Body of pancreas (tissue), 4 donors: ENCODE measurements at regions not wholly inside any gene's neighbourhood (a gene's known extent, or its start where the extent isn't known, plus 50 kb on each side); places are given as distances from the start of the nearest gene placed in this dataset.

Experiments
- CTCF ChIP-seq, 7 experiments: fragments of 450-650 bp in 4 of 7; fragments of 200-600 bp in 3 of 7; sonication (generic) in 3 of 7; IDR thresholded peaks; one replicate each; pipeline ENCODE4 v1.5.1; 2016 to 2019; ENCODE audit warnings: antibody characterized with exemption in 7 of 7
- POLR2A ChIP-seq, 3 donors: fragments of 450-650 bp; IDR thresholded peaks; one replicate each; pipeline ENCODE4 v1.6.1; 2016; ENCODE audit warnings: antibody characterized with exemption in 3 of 3, mild to moderate bottlenecking in 2 of 3

DNA sequence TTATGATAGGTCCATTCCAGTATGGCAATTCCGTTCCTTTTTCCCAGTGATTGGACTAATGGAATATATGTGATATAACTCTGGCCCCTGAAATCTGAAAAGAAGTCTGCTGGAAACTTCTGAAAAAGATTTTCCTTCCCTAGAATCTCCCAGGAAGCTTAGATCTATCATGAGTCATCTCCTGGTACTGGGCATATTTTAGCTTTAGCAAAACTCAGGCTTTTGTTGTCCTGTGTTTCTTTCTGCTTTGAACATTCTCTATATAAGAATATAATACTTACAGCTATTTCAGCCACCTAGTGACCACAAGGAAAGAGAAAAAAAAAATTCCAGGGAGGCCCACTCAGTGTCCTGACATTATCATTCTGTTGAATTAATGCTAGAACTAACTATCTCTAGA is 597.2 kb upstream of the GRIA3 start:
- TF ChIP-seq CTCF (IDR thresholded peaks at IDR 0.05) = no peak
- TF ChIP-seq POLR2A (IDR thresholded peaks at IDR 0.05) = no peak
